Frontal cortex (tissue), 3 donors: ENCODE measurements at regions not wholly inside any gene's neighbourhood (a gene's known extent, or its start where the extent isn't known, plus 50 kb on each side); places are given as distances from the start of the nearest gene placed in this dataset.

ENCODE experiments used
- DNase-seq, 2 donors: peaks; one replicate each; pipeline ENCODE4 v3.0.0; 2012; ENCODE audit warnings: low spot score in 2 of 2
- FAIRE-seq: peaks from 2 replicates; lab custom pipeline; 2012; peaks lifted over from hg19 to GRCh38; lab: Jason Lieb, UNC
- donor health status: control.
- donor health status: control.
- donor health status: control.

GRCh38 chr2:15731213-15731888 is 139.7 kb downstream of the DDX1 start:
- no peak for FAIRE-seq

GRCh38 chr2:15731889-15732271 is 140.2 kb downstream of the DDX1 start:
- no peak for FAIRE-seq
- DNase-seq: no peak

More at GRCh38 chr2:15731213-15731888, 139.7 kb downstream of the DDX1 start:
- no peak for DNase-seq

GRCh38 chr2:15732341-15733077 is 140.8 kb downstream of the DDX1 start:
- FAIRE-seq: no peak
- DNase-seq: no peak

GRCh38 chr2:15733867-15734673 is 142.4 kb downstream of the DDX1 start:
- no peak for DNase-seq
- FAIRE-seq: no peak

GRCh38 chr2:15734674-15735483 is 143.2 kb downstream of the DDX1 start:
- FAIRE-seq (no peak), DNase-seq (no peak)

GRCh38 chr2:15735484-15736326 is 144.0 kb downstream of the DDX1 start:
- FAIRE-seq: no peak
- no peak for DNase-seq

GRCh38 chr2:15736396-15737180 is 144.9 kb downstream of the DDX1 start:
- no peak for DNase-seq

GRCh38 chr2:15737314-15738224 is 145.9 kb downstream of the DDX1 start:
- DNase-seq (no peak), FAIRE-seq (no peak)

More at GRCh38 chr2:15736396-15737180, 144.9 kb downstream of the DDX1 start:
- no peak for FAIRE-seq

GRCh38 chr2:15738225-15738546 is 146.5 kb downstream of the DDX1 start:
- DNase-seq (no peak), FAIRE-seq (no peak)

GRCh38 chr2:15738943-15739342 is 147.3 kb downstream of the DDX1 start:
- FAIRE-seq (no peak), DNase-seq (no peak)

GRCh38 chr2:15744820-15745219 is 153.2 kb downstream of the DDX1 start:
- no peak for FAIRE-seq
- DNase-seq: no peak

- FAIRE-seq (no peak), DNase-seq (no peak)
Measured at GRCh38 chr2:15745350-15745749, 153.7 kb downstream of the DDX1 start.

- FAIRE-seq: no peak
- no peak for DNase-seq
Measured at GRCh38 chr2:15745907-15746702, 154.4 kb downstream of the DDX1 start.

- no peak for DNase-seq
- FAIRE-seq: no peak
Measured at GRCh38 chr2:15746703-15747550, 155.3 kb downstream of the DDX1 start.

- DNase-seq (no peak), FAIRE-seq (no peak)
Measured at GRCh38 chr2:15747603-15748471, 156.2 kb downstream of the DDX1 start.
